HG02623 (cell line): ENCODE measurements at regions not wholly inside any gene's neighbourhood (a gene's known extent, or its start where the extent isn't known, plus 50 kb on each side); places are given as distances from the start of the nearest gene placed in this dataset.
"Not testable (repeated sequence)": the region's sequence is repeated elsewhere in the genome, so short reads cannot be mapped to it uniquely, and the experiment has no call there.

Experiments
- ATAC-seq: cut with Tn5 transposase; IDR thresholded peaks from one replicate; pipeline ENCODE4 v1.9.1; 2021; ENCODE audit warnings: moderate library complexity; ENCODE audit not compliant: unreplicated experiment

DNA sequence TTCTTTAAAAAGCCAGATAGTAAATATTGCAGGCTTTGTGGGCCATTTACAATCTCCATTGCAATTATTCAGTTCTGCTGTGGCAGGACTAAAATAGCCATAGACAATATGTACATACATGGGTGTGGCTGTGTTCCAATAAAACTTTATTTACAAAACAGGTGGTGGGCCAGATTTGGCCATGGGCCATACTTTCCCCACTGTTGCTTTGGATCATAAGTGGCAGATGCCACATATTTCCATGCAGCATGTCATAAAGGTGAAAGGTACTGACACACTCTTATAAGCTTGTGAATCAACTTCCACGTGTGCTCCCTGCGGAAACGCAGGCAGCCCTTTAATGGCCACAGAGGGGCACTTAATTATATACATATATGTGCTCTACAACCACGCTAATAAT is 244.4 kb upstream of the FOXN3 start:
- ATAC-seq, result no peak

DNA sequence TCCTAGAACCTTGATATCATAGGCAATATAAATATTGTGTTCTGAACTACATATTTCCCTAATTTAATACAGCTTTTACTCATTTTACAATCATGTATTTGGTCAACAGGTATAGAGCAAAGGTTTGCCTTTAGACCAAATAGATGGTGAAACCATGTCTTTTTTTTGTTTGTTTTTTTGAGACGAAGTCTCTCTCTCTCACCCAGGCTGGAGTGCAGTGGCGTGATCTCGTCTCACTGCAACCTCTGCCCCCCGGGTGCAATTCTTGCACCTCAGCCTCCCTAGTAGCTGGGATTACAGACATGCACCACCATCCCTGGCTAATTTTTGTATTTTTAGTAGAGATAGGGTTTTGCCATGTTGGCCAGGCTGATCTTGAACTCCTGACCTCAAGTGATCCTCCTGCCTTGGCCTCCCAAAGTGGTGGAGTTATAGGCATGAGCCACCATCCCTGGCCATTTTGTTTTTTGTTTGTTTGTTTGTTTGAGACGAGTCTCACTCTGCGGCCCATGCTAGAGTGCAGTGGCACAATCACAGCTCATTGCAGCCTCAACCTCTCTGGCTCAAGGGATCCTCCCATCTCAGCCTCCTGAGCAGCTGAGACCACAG is 243.7 kb upstream of the FOXN3 start:
- not testable (repeated sequence) for ATAC-seq

DNA sequence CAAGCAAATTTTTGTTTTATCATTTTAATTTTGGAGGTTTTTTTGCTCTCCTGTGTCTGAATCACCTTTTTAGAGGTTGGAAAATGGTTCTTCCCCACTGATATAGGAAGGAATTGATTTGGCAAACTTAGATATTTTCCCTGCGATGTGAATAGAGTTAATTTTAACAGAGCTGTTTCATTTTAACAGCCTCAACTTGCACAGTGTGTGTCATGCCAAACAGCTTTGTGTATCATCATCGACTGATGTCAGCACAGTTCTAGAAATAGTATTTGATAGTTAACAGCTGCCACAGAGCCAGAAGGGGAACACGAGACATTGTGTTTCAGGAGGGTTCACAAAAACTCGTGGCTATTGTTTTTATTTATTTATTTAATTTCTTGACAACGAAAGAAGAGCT is 243.1 kb upstream of the FOXN3 start:
- no peak for ATAC-seq

DNA sequence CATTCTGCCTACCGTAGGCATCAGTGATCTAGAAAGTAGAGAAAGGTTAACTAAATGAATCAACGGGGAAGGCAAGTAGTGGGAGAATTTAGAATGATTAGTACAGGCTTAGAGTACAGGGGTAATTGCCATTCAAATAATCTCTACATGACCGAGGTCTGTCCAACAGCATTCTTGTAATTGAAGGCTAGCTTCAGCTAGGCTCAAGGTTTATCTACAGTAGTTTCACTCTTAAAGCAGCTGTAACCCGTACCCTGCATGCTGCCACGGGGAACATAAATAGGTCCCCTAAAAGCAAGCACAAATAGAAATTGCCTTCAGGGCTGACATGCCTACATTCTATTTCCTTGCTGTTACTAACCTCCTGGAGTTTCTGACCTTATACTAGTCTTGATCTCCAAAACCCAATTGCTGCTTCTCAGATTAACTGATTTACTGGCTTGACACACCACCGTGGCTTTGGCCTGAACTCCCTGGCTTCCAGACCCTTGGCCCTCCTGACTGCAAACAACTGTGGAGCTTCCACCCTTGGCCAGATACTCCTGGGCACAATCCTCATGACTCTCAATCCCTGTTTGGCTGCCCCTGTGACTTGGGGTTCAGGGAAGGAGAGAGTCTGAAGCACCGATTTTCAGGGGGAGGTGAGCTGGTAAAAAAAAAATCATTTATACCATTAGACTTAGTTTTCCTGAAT is 242.1 kb upstream of the FOXN3 start:
- ATAC-seq, result no peak

DNA sequence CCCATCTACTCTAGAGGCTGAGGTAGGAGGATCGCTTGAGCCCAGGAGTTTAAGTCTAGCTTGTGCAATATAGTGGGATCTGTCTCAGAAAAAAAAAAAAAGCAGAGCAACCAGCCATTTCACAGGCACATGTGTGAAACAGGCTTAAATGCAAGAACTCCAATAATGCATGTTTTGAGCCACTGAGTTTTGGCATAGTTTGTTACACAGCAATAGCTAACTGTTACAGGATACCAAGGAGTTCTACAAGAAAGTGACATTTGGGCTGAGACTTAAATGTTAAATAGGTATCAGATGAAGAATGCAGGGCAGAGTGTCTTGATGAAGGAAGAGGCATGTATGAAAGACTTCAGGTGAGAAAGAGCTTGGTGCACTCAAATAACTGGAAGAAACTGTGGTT is 240.0 kb upstream of the FOXN3 start:
- ATAC-seq, result no peak

DNA sequence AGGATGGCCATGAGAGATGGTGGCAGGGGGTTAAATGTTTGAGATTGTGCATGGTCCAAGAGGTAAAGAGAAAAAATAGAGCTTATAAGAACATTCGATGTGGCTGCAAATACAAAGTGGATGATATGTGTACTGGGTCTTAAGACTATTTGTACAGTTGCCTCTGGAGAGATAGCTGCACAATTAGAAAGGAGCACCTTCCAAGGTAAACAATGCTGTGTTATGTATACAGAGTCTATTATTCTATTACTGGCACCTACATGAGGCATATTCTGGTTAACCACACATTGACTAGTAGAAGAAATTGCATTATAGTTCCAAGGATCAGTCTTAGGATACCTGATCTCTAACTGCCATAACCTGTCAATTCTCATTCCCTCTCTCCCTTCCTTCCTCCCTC is 238.0 kb upstream of the FOXN3 start:
- ATAC-seq, result no peak

DNA sequence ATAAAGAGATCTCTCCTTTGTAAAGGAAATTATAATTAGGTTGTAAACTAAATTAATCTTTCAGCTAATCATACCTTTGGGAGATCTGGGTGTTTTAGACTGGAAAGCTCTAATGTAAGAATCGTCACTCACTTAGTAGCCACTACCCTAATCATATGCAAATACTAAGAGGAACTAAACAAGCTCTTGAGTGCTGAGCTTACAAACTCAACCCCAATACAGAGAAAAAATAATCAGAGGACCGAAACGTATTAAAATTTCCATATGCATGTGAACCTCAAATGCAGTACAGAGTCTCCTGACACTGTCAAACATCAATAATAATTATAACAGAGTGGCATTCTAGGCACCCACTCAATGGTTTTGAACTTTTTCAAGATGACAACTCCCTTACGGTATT is 235.3 kb upstream of the FOXN3 start:
- ATAC-seq, result peak; percentile 38

DNA sequence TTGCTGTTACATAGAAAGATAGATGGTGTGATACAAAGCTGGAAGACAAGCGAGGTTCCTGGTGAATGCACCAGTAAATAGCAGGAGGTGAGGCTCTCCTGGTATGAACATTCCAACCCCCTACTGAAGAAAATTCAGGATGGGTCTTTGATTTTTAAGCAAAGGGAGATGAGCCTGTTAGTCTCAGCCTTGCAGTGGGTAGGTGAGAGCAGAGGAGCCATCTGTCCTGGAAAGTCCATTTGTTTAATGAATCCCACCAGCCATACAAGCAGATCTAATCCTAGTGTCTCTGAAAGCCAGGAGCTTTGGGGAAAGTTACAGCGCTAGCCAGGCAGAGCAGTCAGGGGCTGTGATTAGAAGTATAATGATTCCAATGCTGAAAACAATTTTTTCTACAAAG is 234.8 kb upstream of the FOXN3 start:
- no peak for ATAC-seq

DNA sequence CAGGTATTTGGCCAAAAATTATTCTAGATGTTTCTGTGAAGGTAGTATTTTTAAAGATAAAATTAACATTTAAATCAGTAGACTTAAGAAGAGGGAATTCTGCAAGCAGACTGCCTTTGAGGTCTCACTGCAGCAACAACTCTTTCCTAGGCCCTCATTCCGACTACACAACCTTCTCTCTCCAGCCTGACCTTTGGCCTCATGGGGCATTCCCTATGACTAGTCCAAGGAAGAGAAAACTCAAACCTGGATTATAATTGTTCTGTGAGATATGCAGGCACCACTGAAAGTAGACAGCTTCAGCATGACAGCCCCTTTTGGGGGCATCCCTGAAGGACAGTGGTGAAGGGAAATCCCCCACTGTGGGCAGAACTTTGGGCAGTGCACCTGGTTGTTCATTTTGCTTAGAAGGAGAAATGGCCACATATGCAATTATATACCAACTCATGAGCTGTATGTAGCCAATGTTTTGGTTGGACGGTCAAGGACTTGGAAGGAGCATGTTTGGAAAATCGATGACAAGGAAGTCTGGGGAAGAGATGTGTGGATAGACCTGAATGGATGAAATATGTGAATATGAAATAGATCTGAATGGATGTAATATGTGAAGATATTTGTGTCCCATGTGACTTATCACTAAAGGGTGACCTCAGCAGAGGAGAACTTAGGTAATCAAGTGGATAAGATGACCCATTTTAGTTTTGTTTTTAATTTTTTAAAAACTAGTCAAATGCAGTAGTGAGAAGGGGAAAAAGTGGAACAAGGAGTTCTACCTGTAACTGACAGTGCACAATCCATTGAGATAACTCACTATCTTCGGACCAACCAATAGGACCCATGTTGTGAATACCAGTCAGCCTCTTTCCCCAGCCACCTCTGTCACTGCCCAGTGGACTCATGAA is 233.3 kb upstream of the FOXN3 start:
- ATAC-seq, result no peak

DNA sequence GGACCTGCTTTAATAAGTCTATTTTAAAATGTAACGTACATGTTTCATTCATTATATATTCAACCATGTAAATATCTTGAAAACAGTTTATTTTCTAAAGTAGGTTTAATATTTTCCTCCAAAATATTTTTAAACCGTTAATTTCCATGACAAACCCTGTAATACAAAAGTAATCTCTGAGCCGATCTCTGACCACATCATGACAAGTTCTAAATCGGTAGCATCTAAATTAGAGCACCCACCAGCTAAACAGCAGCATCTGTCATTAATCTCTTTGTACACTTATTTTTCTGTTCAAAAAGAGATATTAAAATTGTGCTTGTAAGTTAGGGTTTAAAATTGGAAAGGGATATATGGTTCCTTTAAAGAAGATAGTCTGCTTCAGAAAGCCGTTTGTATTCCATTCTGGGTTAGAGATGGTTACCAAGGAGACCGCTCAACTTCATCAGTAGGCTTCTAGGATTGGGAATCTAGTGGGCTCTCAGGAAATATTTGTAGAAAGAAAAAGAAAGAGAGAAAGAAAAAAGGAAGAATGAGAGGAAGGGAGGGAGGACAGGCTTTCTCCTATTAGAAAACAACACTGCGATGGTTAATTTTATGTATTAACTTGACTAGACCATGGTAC is 232.5 kb upstream of the FOXN3 start:
- ATAC-seq, result no peak

DNA sequence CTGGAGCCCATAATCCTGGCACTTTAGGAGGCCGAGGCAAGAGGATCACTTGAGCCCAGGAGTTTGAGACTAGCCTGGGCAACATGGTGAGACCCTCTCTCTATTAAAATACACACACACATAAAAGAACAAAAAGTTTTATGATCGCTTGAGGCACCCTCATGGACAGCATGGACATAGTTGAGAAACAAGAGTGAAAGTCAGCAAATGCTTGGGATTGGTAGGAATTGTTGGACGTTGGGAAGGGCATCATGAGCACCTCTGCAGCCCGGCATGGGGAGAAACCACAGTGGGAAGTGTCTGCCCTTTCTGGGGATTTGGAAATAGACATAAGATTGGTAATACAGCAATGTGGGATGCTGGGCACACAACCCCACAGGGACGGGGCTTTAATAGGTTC is 231.9 kb upstream of the FOXN3 start:
- no peak for ATAC-seq

DNA sequence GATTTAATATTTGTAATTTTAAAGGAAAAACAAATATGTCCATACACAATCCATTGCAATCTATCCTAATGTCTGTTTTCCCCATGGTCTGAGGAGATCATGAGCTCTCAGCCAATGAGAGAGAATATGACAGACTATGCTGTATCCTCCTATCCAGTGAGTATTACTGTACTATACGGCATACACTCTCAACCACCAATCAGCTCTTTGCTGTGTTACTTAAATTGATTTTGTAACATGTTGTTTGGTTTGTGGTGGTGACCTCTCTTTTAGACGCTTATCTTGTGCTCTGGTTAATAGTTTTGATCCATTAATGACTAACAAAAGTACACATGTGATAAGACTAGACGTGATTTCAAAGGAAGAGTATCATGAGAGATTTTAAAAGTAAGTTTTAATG is 231.5 kb upstream of the FOXN3 start:
- no peak for ATAC-seq

DNA sequence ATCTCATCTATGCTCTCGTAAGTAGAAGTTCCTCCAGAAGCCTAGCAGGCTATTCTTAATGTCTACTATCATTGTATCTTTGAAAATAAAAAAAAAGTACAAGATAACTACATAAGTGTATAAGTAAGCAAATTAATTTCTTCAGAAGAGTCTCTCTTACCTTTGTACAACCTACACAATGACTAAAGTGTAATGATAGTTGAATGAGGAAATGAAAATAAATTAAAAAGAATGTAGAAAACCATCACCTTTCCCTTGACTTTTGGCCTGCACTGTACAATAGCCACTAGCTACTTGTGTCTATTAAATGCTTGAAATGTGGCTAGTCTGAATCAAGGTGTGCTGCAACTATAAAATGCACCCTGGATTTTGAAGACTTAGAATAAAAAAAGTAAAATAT is 229.9 kb upstream of the FOXN3 start:
- no peak for ATAC-seq

DNA sequence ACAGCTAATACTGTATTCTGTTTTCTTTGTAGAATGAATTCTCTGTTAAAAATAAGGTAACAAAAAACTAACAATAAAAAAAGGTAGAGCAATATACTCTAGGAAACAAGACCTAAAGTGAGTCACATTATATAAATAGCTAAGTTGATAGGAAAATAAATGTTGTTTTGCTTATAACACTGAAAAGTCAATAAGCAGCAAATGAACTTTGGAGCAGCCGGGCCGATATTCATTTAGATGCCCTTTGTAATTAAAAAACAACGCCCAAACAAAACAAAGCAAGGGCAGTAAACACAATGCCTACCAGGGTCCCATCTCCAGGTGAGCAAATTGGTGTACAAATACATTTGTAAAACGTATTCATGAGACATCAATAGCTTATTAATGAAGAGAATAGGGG is 227.6 kb upstream of the FOXN3 start:
- no peak for ATAC-seq

DNA sequence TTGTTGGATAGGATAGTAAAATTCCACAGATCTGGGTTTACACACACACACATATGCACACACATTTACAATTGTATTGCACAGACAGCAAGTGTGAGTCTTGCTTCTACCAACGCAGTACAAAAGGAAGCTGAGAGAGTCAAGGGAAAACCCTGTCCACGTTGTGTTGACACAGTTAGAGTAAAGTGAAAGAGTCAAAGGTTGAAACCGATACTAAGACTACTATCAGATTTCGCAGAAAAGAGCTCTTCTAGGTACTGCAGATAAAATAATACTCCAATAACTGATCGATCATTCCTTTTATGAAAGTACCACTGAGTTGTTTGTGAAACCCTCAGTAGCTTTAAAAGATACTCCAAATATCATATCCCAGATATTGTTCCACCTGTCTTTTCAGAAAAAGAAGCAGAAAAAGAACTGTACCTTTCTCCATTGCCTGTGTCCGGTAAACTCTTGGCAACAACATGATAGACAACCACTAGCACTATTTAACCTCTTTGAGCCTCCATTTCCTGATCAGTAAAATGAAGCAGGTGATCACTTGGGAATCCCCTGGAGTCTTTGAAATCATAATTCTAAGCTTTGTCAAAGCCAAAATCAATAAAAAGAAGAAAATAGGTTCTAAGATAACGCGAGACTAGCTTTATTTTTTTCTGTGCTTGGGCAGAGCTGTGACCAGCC is 224.6 kb upstream of the FOXN3 start:
- peak; percentile 97 for ATAC-seq

DNA sequence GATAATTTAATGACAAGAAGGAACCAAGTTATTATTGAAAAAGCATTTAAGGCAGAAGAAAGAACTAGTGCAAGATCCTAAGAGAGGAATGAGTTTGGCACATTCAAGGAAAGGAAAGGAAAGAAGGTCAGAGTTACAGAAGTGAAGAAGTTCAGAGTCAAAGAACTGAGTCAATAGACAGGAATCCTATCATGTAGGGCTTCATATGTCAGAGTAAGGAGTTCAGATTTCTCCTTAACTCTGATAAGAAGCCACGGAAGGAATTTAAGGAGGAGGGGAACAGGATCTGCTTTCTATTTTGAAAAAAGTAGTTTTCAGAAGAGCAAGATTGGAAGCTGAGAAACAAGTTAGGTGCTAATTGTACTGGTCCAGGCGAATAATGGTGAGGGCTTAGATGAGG is 223.1 kb upstream of the FOXN3 start:
- no peak for ATAC-seq

DNA sequence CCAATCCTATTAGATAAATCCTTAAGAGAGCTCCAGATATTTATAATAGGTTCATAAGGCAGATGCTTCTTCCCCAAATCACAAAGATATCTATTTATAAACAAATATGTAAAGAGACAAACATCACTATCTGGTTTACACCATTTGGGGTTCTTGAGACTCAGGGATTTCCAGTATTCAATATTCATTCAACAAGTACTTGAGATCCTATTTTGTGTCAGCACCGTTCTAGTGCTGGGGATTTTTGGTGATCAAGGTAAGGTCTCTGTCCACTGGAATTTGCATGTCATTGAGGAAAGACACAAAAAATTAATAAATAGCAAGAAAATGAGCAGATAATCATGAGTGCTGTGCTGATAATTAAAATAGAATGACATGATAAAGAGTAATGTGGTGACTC is 222.7 kb upstream of the FOXN3 start:
- no peak for ATAC-seq

DNA sequence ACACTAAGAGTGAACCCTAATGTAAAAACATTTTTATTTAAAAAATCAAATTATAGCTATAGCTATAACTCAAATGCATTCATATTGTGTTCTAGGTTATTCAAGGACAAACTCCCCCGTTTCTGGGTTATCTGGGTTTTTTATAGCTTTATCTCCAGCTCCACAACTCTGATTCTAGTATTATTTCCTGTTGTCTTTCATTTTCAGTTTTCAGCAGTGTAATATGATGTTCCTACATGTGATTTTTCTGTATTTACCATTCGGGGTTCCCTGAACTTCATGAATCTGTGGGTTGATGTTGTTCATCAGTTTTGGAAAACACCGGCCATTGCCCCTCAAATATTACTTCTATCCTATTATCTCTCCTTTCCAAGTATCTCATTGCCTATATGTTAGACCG is 221.9 kb upstream of the FOXN3 start:
- no peak for ATAC-seq

DNA sequence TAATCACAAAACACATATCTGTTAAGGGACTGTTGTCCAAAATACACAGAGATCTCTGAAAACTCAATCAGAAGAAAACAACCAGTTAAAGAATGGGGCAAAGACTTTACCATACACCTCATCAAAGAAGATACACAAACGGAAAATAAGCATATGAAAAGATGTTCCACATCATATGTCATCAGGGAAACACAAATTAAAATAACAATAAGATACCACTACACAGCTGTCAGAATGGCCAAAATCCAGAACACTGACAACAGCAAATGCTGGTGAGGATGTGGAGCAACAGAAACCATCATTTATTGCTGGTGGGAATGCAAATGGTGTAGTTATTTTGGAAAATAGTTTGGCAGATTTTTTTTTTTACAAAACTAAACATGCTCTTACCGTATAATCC is 220.5 kb upstream of the FOXN3 start:
- no peak for ATAC-seq

DNA sequence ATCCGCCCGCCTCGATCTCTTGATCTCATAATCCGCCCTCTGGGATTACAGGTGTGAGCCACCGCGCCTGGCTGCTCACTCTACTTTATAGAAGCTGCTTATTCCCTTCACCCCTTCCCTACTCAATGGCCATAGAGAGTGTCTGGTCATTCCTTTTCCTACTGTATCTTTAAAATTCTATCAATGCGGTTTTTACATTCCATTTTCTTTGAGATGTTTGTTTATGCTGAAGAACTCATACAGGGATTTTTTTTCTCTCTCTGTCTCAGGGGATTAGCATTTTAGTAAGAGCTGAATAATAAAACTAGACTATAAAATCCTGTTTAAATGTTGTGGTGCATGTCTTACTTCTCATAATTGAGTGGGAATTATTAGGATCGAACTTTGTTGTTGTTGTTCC is 218.6 kb upstream of the FOXN3 start:
- ATAC-seq, result no peak

DNA sequence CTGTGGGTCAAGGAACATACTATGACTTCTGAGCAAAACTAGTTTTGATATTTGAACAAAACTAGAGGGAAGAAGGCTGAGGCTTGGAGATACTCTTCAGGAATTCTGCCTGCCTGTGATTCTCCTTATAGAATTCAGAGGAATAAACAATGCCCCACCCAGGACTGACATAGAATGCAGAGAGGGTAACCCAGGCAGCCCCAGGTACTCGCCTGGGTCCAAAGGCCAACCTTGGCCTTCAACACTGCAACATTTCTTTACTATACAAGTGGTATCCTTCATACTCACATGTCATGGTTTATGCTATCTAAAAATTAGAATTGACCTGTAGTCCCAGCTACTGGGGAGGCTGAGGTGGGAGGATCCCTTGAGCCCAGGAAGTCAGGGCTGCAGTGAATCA is 217.0 kb upstream of the FOXN3 start:
- no peak for ATAC-seq
